ENCODE measurements at regions not wholly inside any gene's neighbourhood (a gene's known extent, or its start where the extent isn't known, plus 50 kb on each side); places are given as distances from the start of the nearest gene placed in this dataset.
"Not testable (repeated sequence)": the region's sequence is repeated elsewhere in the genome, so short reads cannot be mapped to it uniquely, and the experiment has no call there.

DNA sequence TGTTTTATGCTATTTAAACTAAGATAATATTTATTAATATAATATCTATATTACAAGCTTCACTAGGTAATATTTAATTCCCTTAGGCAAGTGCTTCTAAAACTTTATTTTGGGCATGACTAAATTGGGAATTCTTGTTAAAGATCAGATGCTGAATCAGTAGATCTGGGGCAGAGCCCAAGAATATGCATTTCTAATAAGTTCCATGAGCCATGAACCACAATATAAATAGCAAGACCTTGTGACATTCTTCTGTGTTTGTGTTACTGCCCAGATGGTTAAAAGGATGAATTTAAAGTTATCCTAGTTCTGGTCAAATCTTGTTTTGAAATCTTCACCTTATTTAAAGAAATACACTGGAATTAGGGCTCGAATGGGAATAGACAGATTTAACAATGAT is 258.4 kb upstream of the CACNA2D1 start:
- no peak for DNase-seq

DNA sequence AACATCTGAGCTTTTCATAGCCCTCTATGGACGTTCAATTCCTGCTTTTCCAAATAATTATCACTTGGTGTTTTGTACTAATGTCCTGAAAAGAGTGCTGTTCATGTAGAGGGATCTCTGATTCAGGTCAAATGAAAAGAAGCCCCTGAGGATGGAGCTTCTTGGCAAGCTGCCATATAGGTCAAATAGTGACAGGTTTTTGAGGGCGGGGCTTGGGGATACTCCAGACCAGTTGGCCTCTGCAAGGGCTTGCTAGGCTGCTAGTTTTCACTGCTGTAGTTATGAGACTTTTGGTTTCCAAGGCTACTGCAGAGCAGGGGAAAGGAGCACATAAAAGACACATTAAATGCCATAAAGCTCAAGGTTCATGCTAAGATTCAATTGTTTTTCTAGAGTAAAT is 257.2 kb upstream of the CACNA2D1 start:
- DNase-seq = no peak

DNA sequence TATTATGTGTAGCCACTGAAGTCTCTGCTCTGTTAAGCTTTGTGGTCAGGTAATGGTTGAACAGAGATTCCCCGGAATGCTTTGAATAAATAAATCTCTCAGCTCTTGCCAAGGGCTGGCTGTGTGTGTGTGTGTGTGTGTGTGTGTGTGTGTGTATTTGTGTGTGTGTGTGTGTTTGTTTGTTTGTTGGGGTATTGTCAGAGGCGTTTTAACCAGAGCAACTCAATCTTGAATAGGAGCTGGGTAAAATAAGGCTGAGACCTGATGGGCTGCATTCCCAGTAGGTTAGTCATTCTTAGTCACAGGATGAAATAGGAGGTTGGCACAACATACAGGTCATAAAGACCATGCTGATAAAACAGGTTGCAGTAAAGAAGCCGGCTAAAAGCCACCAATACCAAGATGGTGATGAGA is 256.2 kb upstream of the CACNA2D1 start:
- no peak for DNase-seq

DNA sequence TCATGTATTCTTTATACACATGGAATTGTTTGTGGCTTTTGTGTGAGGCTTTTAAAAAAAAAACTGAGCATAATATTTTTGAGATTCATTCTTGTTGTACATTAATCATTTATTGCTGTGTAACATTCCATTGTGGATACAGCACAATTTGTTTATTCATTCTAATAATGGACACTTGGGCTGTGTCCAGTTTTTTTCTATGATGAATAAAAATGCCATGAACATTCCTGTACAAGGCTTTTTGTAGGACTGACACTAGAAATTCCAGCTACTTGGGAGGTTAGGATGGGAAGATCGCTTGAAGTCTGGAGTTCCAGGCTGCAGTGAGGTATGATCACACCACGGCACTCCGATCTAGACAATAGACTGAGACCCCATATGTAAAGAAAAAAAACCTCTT is 254.3 kb upstream of the CACNA2D1 start:
- no peak for DNase-seq

DNA sequence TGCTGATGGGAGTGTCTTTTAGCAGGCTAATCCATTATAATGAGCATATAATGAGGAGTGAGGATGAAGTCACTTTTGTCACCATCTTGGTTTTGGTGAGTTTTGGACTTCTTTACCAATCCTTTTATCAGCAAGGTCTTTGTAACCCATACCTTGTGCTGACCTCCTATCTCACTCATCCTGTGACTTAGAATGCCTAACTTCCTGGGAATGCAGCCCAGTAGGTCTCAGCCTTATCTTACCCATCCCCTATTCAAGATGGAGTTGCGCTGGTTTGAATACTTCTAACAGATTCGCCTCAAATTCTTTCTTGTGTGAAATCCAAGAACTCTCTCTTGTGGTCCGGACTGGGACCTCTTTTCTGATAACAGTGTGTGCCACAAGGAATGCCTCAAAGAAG is 253.1 kb upstream of the CACNA2D1 start:
- DNase-seq = no peak

DNA sequence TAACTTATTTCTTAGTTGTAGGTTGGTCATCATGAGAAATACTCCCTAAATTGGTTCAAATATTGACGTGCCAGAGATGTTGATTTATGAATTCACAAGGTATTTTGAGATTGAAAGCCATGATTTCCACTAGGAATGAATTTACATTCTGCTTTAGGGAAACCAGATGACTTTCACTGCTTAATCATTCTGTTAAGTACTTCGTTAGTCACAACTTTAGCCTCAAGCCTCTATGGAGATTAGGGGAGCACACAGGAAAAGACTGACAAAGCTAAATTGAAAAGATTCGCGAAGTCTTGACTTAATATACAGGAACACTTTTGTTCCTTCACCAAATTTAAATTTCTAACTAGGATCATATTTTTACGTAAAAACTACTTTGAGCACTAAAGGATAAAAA is 250.4 kb upstream of the CACNA2D1 start:
- no peak for DNase-seq

DNA sequence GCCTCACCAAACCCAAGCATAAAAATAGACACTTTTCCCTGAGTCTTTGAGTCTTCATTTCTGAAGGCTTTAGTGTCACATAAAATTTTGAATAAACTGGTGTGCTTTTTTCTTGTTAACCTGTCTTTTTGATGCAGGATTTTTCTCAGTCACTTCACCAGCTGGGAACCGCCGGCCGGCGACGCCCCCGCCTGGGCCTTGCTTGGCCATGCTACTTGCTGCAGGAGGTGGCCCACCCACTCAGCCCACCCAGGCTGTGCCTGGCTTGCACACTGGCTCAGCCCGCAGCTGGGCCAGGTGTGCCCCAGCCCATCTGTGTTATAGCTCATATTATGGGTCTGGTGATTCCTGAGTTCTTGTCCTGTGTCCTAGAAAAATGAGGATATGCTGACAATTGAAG is 247.4 kb upstream of the CACNA2D1 start:
- DNase-seq = no peak

DNA sequence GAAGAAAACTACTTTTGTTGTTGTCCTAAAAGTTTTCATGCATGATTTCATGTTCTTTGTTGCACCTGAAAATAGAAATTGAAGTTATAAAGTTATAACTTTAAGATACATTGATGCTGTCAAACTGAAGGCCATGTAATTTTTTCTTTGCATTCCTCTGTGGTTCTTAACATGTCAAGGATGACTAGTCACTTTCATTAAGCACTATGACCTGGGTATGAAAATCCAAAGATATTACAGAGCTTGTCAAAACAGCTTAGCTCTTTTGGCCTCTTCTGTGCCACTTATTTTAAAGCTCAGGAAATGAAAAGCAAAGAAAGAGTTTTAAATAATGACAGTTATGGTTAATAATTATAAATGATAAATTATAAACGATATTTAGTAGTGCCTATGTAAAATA is 241.6 kb upstream of the CACNA2D1 start:
- no peak for DNase-seq

DNA sequence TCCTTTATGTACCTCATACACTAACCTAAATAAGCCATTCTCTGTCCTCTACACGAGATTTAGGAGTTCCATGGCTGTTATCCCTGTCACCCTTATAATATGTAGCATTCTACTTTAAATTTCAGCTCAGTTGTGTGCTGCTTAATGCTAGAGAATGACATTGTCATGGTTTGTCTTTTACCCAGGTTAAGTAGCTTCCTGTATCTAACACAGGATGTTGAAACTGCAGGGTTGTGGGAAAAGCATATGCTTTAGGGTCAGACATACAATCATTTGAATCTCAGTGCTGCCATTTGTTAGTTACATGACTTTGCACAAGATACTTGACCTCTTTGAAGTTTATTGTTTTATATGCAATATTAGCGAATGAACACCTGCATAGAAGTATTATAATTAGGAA is 235.1 kb upstream of the CACNA2D1 start:
- DNase-seq = no peak

DNA sequence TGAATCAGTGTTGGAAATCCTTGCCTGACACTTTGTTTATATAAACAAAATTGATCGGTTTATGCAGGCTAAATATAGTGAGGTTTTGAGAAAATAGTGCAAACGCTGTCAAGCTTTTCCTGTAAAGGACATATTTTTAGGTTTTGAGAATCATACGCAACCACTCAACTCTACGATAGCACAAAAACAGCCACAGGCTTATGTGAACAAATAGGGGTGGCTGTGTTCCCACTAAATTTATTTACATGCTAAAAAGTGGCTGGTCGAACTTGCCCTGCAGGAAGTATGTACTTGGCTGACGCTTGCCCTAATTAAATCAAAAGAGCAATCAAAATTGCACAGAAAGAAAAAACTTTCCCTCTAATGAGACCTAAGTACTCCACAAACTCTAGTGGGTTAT is 234.7 kb upstream of the CACNA2D1 start:
- DNase-seq = no peak

DNA sequence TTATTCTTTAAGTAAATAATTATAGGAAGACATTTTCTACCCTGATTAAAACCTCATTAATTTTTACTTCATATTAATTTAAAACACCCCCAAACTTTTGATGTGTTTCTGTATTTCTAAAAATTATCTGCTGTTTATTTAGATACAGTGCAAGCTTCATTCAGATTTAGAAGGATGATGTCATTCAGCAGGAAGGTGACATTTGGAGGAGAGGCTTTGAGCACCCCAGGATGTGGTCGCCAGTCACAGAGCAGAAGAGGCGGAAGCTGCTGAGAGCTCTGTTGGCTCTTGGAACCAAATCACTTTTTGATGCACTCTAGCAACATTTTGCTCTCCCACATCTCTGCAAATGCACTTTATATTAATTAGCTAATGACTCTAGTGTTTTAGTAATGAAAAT is 233.9 kb upstream of the CACNA2D1 start:
- DNase-seq = no peak

DNA sequence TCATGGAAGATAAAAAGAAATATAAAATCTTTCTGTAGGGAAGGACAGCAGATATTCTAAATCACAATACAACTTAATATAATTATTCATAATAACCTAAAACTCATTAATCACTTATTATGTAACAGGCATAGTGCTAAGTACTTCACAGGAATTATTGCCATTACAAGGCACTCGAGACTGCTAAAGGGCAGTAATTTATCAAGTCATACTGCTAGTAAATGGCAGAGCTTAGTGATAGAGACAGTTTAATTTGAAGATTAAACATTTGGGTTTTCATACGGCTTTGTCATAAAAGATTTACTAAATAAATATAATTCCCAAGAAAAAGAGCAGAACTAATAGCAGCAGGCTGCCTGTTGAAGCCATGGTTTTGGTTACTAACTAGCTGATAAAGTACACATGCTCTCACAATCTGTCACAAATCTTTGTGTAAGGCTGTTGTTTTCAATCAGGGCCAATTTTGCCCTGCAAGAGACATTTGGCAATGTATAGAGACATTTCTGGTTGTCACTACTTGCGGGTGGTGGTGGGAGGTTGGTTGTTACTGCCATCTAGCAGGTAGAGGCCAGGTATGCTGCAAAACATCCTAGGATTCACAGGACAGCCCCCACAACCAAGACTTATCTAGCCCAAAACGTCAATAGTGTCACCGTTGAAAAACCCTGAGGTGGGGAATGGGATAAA is 233.3 kb upstream of the CACNA2D1 start:
- no peak for DNase-seq

DNA sequence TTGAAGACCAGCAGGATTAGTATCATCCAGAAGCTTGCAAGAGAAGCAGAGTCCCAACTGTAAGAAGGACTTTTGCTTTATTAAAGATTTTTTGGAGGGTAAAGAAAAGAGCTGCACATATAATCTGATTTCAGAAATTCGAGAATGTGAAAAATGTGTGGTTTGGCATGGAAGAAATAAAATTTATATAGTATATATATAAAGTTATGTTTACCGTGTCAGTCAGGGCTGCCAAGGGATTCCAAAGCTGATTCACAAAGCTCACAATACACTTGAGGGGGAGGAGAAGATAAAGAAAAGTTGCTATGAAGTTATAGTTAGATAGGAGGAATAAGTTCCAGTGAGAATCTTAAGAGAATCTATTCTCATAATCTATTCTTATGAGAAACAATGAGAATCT is 231.8 kb upstream of the CACNA2D1 start:
- no peak for DNase-seq

DNA sequence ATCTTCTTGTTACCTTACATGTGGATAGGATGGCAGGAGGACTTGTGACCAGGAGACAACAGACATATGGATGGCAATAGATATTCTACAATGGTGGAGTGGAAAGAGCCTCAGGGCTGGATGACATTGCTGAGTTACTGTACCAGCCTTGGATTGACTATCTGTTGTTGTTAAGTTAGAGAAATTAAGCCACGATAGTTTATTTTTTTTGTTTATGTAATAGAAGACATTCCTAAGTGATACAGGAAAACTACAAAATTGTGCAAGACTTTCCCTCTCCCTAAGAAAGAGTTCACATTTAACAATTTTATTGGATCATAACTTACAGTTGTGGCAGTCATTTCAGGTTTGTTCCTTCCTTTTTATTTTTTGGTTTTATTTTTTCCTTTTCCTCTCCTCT is 230.7 kb upstream of the CACNA2D1 start:
- no peak for DNase-seq

DNA sequence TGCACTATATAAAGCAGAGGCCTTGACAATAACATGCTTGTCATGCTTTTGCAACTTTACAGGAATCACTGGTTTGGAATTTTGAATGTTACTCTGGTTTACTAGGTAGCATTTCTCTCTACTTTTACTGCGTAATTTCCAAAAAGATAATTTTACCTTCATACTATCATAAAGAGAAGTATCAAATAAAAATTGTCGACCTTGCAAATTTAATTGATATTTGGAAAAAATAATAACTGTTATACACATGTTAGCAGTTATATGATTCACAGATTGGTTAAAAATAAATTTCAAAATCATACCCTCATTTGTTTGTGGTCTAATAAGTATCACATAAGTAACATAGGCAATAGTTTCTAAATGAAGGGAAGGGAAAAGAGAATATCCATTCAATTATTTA is 228.5 kb upstream of the CACNA2D1 start:
- no peak for DNase-seq

DNA sequence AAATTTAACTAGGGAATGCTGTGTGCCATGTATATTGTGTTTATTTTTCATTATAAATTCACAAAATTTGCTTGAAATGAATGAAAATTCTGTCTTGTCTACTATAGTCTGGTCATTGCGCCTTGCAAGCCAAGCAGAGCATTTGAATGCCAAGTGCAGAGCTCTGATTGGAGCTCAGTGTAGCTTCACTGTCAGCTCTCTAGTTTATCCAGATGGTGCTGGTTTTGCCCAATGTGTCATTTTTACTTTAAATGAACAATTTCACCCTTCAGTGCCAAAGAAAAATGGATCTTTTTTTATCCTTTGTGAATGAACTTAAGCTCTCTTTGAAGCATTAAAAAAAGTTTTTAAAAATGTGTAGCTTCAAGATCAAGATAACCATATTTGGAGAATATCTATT is 225.6 kb upstream of the CACNA2D1 start:
- no peak for DNase-seq

DNA sequence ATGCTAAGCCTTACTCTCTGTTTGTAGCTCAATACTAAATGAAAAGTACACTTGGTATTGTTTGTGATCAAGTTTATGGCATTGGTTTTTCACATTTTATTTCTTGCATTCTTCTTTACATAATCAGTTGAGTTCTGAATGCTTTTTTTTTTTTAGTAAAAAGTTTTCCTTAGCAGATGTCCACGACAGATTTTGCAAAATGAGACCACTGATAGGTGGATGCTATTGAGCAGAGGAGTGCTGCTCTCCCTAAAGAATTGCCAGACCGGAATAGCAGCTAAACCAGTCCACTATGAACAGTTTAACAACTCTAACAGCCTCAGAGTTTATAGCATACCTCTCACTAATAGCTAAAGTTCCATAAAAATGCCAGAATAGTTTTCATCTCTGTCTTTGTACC is 225.1 kb upstream of the CACNA2D1 start:
- DNase-seq = no peak

DNA sequence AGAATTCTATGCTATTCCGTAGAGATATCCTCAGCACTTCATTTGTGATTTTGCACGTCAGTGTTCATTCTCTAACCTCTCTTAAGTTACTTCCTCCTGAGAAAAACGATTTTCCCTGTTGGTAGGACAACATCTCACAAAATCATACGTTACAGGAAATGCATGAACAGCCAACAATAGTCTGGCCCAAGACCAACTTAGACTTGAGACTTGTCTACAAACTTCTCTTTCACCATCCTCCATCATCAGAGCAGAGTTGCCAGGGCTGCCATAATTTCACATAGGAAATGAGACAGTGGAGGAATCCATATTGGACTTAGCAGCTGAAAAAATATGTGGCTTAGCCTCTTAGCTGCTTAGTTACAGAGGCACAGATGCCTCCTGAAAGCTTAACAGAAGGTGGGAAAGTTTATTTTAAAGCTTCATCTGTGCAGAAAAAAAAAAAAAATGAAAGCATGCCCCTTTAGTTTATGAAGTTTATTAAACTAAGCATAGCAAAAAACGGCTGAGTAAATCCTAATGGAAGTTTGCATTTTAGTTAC is 222.5 kb upstream of the CACNA2D1 start:
- DNase-seq = no peak

DNA sequence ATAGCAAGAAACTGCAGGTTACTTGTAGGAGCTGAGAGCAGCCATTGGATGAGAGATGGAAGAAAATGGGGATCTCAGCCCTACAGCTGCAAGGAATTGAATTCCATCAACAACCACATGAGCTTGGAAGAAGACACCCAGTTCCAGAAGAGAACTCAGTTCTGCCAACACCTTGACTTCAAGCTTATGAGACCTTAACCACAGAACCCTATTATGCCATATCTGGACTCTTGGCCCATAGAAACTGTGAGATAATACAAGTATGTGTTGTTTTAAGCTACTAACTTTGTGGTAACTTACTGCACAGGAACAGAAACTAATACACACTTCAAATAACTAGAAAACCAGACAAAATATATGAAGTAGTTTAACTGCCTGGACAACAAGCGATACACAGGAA is 212.4 kb upstream of the CACNA2D1 start:
- DNase-seq = no peak

DNA sequence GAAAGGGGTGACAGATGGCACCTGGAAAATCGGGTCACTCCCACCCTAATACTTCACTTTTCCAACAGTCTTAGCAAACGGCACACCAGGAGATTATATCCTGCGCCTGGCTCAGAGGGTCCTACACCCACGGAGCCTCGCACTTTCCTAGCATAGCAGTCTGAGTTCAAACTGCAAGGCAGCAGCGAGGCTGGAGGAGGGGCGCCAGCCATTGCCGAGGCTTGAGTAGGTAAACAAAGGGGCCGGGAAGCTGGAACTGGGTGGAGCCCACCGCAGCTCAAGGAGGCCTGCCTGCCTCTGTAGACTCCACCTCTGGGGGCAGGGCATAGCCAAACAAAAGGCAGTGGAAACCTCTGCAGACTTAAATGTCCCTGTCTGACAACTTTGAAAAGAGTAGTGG is 206.5 kb upstream of the CACNA2D1 start:
- DNase-seq = not testable (repeated sequence)

DNA sequence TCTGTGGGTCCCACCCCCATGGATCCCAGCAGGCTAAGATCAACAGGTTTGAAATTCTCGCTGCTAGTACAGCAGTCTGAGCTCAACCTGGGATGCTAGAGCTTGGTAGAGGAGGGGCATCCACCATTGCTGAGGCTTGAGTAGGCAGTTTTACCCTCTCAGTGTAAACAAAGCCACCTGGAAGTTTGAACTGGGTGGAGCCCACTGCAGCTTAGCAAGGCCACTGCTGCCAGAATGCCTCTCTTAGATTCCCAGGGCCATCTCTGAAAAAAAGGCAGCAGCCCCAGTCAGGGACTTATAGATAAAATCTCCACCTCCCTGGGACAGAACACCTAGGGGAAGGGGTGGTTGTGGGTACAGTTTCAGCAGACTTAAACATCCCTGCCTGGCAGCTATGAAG is 190.0 kb upstream of the CACNA2D1 start:
- DNase-seq = no peak

DNA sequence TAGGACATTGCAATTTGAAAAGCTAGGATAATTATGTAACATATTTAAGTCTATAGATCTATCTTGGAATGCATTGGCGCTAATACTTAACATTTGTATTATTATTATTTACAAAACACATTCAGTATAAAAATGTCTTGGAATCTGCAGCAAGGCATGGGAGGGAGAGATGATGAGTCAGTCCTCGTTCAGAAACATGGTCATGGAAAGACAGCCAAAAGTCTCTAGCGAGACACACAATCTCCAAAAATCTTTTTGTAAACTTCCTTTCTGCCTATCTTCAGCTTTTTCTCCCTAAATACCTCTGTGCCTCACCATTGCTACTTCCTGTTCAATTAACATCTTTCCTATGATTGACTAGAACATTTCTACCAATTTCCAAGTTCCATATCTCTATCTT is 188.4 kb upstream of the CACNA2D1 start:
- DNase-seq = no peak

DNA sequence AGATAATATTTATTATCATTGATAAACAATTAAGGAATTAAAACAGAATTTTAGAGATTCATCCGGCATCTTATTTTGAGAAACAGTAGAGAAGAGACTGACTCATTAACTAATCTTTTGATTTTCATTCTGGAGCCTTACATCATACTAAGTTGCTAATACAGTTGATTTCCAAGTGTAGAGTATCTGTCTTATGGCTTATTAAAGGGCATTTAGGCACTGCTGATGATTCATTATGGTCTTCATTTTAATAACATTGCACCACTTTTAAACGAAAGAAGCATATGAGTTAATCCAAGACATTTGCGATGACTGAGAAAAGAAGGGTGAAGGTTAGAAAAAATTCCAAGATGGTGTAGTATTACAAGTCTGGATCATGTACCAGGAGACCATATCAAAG is 186.0 kb upstream of the CACNA2D1 start:
- DNase-seq = no peak

DNA sequence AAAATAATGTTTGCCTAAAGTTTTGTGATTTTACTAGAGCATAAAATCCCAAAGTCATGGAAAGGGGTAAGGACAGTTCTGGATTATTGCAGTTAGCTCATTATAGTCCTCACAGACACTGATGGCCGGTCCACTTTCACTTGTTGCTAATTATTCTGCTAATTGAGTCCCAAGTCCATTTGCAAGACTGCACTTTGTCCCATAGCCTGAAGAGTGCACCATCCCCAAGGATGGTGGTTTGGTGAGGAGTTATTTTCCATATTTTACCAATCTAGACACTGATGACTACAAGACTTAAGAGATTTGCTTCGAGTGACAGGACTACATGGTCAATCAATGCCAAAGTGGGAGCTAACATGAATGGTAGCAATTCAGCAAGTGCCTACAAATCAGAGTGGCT is 181.8 kb upstream of the CACNA2D1 start:
- DNase-seq = no peak

DNA sequence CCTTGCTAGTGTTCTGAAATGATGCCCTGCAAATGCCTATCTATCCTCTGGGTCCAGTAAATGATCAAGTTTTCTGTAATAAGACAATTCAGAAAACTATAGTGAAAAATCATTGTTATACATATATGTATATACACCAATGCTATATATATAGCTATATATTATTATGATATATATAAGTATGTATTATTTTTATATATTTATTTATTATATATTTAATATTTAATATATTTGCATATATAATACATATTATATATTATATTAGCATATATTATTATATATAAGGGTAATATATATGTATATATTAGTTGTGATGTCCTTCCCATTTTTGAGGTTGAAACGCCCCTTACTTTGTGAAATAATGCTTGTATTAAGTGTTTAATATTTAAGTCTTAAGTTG is 181.4 kb upstream of the CACNA2D1 start:
- DNase-seq = no peak

All from midbrain (tissue), 1 donor.